GM12891 (cell line): ENCODE measurements at regions not wholly inside any gene's neighbourhood (a gene's known extent, or its start where the extent isn't known, plus 50 kb on each side); places are given as distances from the start of the nearest gene placed in this dataset.

Experiments
- PAX5 ChIP-seq: IDR thresholded peaks from 2 replicates; pipeline ENCODE4 v1.6.1; 2011; ENCODE audit warnings: low read length, moderate library complexity, mild to moderate bottlenecking; ENCODE audit not compliant: insufficient read depth, severe bottlenecking
- POLR2A ChIP-seq: IDR thresholded peaks from 2 replicates; pipeline ENCODE4 v1.6.1; 2011; ENCODE audit warnings: low read depth, low read length, control low read depth
- POLR2AphosphoS5 ChIP-seq: IDR thresholded peaks from 2 replicates; pipeline ENCODE4 v1.6.1; 2011; ENCODE audit warnings: low read depth, low read length, control low read depth
- POU2F2 ChIP-seq: IDR thresholded peaks from 2 replicates; pipeline ENCODE4 v1.6.1; 2011; ENCODE audit warnings: low read depth, mild to moderate bottlenecking, control low read depth, low read length, moderate library complexity
- SPI1 ChIP-seq: IDR thresholded peaks from 2 replicates; pipeline ENCODE4 v1.6.1; 2011; ENCODE audit warnings: low read depth, low read length, control low read depth
- TAF1 ChIP-seq: IDR thresholded peaks from 2 replicates; pipeline ENCODE4 v1.6.1; 2011; ENCODE audit warnings: low read depth, low read length, control low read depth

- TF ChIP-seq TAF1 (no peak), POLR2AphosphoS5 (no peak), POLR2A (no peak), PAX5 (no peak), SPI1 (no peak), POU2F2 (no peak)
These were observed 868.1 kb upstream of the AUTS2 start for GRCh38 chr7:68730194-68730593.
